ENCODE measurements at regions not wholly inside any gene's neighbourhood (a gene's known extent, or its start where the extent isn't known, plus 50 kb on each side); places are given as distances from the start of the nearest gene placed in this dataset.

DNA sequence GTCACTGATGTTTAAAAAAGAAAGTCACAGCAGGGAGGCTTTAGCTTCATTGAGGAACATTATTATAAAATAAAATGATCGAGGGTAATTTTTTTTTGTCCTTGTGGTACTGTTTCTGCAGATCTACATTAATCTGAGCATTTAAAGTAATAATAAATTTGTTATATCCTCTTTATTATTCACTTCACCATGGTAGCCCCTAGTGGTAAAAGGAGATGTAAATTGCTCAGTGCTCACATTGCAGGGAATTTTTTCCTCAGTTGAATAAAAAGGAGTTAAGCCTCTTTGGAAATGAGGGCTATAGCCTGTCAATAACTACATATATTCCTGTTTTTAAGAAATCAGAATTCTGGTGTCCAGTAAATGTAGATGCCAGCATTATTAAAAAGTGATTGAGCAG is 99.7 kb upstream of the VPREB1 start:
- Histone ChIP-seq H3K79me2 (ENCODE audit: low read length) (no peaks in the 10 kb centered on the region), H3K4me2 (ENCODE audit: low read length) (no peak overlapping the region), H3K9ac (ENCODE audit: low read length) (no peak overlapping the region), H2AFZ (ENCODE audit: low read depth, low read length) (no peak overlapping the region), H3K4me3 (ENCODE audit: low read length) (no peak overlapping the region), H4K20me1 (ENCODE audit: insufficient read depth, low read length) (no peaks in the 10 kb centered on the region), H3K4me1 (ENCODE audit: low read length) (no peaks in the 10 kb centered on the region), H3K27me3 (ENCODE audit: low read depth, low read length) (peaks cover 28% of the 10 kb centered on the region), H3K36me3 (replicated peaks; ENCODE audit: low read depth, low read length) (no peaks in the 10 kb centered on the region), H3K9me3 (ENCODE audit: insufficient read depth, low read length) (no peaks in the 10 kb centered on the region), H3K27ac (ENCODE audit: low read length) (no peak overlapping the region)
- TF ChIP-seq EZH2phosphoT487 (IDR thresholded peaks at IDR 0.05; ENCODE audit: low read depth) = no peak
- TF ChIP-seq, protein P1, sequence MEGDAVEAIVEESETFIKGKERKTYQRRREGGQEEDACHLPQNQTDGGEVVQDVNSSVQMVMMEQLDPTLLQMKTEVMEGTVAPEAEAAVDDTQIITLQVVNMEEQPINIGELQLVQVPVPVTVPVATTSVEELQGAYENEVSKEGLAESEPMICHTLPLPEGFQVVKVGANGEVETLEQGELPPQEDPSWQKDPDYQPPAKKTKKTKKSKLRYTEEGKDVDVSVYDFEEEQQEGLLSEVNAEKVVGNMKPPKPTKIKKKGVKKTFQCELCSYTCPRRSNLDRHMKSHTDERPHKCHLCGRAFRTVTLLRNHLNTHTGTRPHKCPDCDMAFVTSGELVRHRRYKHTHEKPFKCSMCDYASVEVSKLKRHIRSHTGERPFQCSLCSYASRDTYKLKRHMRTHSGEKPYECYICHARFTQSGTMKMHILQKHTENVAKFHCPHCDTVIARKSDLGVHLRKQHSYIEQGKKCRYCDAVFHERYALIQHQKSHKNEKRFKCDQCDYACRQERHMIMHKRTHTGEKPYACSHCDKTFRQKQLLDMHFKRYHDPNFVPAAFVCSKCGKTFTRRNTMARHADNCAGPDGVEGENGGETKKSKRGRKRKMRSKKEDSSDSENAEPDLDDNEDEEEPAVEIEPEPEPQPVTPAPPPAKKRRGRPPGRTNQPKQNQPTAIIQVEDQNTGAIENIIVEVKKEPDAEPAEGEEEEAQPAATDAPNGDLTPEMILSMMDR (IDR thresholded peaks at IDR 0.05; ENCODE audit: low read depth, low read length) = peak; percentile 30

DNA sequence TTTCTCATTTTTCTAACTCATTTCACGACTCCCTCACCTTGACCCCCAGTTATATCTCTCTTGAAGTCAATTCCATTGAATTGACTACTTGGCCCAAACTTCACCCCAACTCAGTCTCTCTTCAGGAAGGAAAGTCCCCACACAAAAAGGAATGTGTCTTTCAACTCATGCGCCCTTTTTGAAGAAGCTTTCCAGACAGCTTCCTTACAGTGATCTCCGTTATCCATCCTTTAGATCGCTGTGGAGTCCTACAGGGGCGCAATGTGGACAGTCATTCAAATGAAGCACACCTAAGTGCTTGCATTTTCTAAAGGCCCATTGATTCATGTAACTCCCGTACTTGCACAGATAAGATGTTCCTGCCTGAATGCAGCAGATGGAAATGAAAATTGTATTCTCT is 101.1 kb upstream of the VPREB1 start:
- no peaks in the 10 kb centered on the region for H3K36me3 ChIP-seq (replicated peaks; ENCODE audit: low read depth, low read length)
- peaks cover 19% of the 10 kb centered on the region for H3K27me3 ChIP-seq (ENCODE audit: low read depth, low read length)

DNA sequence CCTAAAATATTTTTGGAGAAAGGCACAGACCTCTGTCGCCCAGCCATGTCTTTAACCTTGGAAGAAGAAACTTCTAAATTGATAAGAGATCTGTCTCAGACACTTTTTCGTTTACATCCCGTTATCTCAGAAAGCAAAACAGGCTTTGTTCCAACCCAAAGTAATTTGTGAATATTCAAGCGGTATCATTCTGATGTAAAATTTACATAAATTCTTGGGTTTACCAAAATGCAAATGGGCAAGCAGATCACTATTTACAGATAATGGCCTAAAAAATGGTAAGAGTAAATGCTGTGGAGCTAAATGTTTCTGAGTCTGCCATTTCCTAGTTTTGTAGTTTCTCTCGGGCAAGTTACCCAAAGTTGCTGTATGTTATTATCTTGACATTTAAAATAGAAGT is 101.9 kb upstream of the VPREB1 start:
- Histone ChIP-seq H4K20me1 (ENCODE audit: insufficient read depth, low read length) (no peaks in the 10 kb centered on the region), H3K4me1 (ENCODE audit: low read length) (peaks cover 12% of the 10 kb centered on the region), H2AFZ (ENCODE audit: low read depth, low read length) (no peak overlapping the region), H3K36me3 (replicated peaks; ENCODE audit: low read depth, low read length) (no peaks in the 10 kb centered on the region), H3K27me3 (ENCODE audit: low read depth, low read length) (peaks cover 11% of the 10 kb centered on the region), H3K27ac (ENCODE audit: low read length) (no peak overlapping the region), H3K79me2 (ENCODE audit: low read length) (no peaks in the 10 kb centered on the region), H3K9ac (ENCODE audit: low read length) (no peak overlapping the region), H3K9me3 (ENCODE audit: insufficient read depth, low read length) (no peaks in the 10 kb centered on the region), H3K4me3 (ENCODE audit: low read length) (no peak overlapping the region), H3K4me2 (ENCODE audit: low read length) (no peak overlapping the region)
- no peak for TF ChIP-seq EZH2phosphoT487 (IDR thresholded peaks at IDR 0.05; ENCODE audit: low read depth)

More for the DNA sequence above, 101.1 kb upstream of the VPREB1 start:
- Histone ChIP-seq H4K20me1 (ENCODE audit: insufficient read depth, low read length) (no peaks in the 10 kb centered on the region), H3K4me3 (ENCODE audit: low read length) (no peak overlapping the region), H2AFZ (ENCODE audit: low read depth, low read length) (no peak overlapping the region), H3K9ac (ENCODE audit: low read length) (no peak overlapping the region), H3K4me1 (ENCODE audit: low read length) (peaks cover 11% of the 10 kb centered on the region), H3K79me2 (ENCODE audit: low read length) (no peaks in the 10 kb centered on the region), H3K27ac (ENCODE audit: low read length) (no peak overlapping the region), H3K4me2 (ENCODE audit: low read length) (no peak overlapping the region), H3K9me3 (ENCODE audit: insufficient read depth, low read length) (no peaks in the 10 kb centered on the region)
- no peak for TF ChIP-seq EZH2phosphoT487 (IDR thresholded peaks at IDR 0.05; ENCODE audit: low read depth)
- TF ChIP-seq, protein P1 (IDR thresholded peaks at IDR 0.05; ENCODE audit: low read depth, low read length) = no peak

DNA sequence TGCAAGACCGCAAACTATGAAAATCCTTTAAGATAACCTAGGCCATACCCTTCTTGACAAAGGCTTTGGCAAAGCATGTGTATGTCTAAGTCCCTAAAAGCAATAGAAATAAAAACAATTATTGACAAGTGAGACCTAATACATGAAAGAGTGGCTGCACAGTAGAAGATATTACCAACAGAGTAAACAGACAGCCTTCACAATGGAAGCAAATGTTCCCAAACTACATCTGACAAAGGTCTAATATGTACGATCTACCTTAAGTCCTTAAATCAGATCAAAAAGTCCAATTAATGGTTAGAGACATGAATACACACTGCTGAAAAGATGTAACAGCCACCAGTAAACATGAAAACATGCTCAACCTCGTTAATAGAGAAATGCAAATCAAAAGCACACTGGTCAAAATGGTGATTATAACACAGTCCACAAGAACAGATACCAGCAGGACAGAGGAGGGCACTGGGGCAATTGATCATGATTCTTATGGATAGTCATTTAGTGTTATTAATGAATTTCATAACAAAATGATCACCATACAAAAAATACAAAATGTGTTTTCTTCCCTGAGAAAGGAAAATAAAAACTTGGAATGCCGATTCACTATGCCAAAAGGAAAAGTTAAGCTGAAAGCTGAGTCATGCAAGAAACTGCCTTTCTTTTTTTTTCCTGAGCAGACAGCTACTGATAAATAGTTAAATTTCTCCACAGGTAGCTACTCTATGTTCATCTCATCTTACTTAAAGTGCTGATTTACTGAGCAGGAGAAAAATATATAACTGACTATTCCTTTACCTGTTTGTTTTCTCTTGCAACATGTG is 102.6 kb upstream of the VPREB1 start:
- no peak overlapping the region for H3K9ac ChIP-seq (ENCODE audit: low read length)
- no peaks in the 10 kb centered on the region for H3K36me3 ChIP-seq (replicated peaks; ENCODE audit: low read depth, low read length)
- H3K27ac ChIP-seq (ENCODE audit: low read length) = no peak overlapping the region
- H3K4me1 ChIP-seq (ENCODE audit: low read length) = peaks cover 12% of the 10 kb centered on the region
- H3K4me3 ChIP-seq (ENCODE audit: low read length) = no peak overlapping the region
- H3K27me3 ChIP-seq (ENCODE audit: low read depth, low read length) = peaks cover 10% of the 10 kb centered on the region
- H4K20me1 ChIP-seq (ENCODE audit: insufficient read depth, low read length) = no peaks in the 10 kb centered on the region
- no peaks in the 10 kb centered on the region for H3K79me2 ChIP-seq (ENCODE audit: low read length)
- no peaks in the 10 kb centered on the region for H3K9me3 ChIP-seq (ENCODE audit: insufficient read depth, low read length)
- no peak overlapping the region for H3K4me2 ChIP-seq (ENCODE audit: low read length)
- H2AFZ ChIP-seq (ENCODE audit: low read depth, low read length) = no peak overlapping the region
- TF ChIP-seq EZH2phosphoT487 (IDR thresholded peaks at IDR 0.05; ENCODE audit: low read depth) = no peak
- TF ChIP-seq, protein P1 (IDR thresholded peaks at IDR 0.05; ENCODE audit: low read depth, low read length) = no peak
